GM06990 (cell line): ENCODE measurements at regions not wholly inside any gene's neighbourhood (a gene's known extent, or its start where the extent isn't known, plus 50 kb on each side); places are given as distances from the start of the nearest gene placed in this dataset.

Experiments used
- DNase-seq: peaks from one replicate; pipeline ENCODE4 v3.0.0-alpha.2; 2011; ENCODE audit not compliant: insufficient read length; ENCODE audit errors: extremely low read depth
- H3K27me3 ChIP-seq: replicated peaks from 2 replicates; pipeline ENCODE4 v1.6.0; 2011; ENCODE audit warnings: low read length; ENCODE audit not compliant: control insufficient read depth, insufficient read depth
- H3K36me3 ChIP-seq: 2 replicates; pipeline ENCODE4 v1.5.1; 2011; ENCODE audit warnings: low read length; ENCODE audit not compliant: control insufficient read depth, insufficient read depth
- H3K4me3 ChIP-seq: replicated peaks from 2 replicates; pipeline ENCODE4 v1.5.1; 2011; ENCODE audit warnings: low read depth, mild to moderate bottlenecking, control low read depth, low read length
- TF ChIP-seq, protein P1 (sequence below): IDR thresholded peaks from 2 replicates; pipeline ENCODE4 v1.5.1; 2011; ENCODE audit warnings: low read length, control low read depth, mild to moderate bottlenecking, inconsistent platforms; ENCODE audit not compliant: insufficient read depth, poor library complexity, severe bottlenecking

DNA sequence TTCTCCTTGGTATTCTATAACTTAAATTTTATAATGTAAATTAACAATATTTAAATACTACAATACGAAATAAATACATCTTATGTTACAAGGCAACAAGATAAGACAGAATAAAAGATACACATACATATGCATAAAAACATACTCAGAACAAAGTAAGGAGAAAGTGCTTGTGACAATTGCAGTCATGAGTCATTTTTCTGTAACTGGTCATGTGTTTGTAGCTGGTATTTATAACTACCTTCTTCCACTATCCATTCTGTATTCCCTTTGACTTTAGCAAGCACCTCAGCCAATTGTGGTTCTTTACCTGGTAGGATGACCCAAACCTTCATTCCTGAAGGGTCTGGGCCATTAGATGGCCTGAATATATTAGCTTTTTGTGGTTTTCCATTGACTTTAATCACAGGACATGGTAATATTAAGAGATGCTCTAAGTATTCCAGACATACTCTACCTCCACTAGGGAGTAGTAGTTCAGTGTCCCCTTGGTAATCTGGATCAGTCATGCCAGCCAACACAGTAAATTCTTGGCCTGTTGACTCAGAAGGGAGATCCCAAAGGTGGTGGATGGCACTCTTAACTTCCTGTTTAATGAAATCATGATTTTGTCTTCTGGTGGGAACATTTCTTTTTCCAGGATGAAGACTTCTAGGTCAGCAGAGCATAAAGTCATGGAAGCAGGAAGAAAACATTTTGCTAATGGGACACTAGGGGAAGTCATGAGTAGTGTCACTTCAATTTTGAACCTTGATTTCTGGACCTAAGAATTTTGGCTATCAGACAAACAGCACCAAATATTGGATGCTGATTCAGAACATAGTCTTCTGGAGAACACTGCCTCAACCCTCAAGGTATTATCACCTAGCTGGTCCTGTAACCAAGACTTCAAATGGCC lies 733.7 kb upstream of the IGFBP3 start:
- Histone ChIP-seq H3K4me3 (no peak overlapping the region), H3K27me3 (no peaks in the 10 kb centered on the region), H3K36me3 (no peaks in the 10 kb centered on the region)
- TF ChIP-seq, protein P1, sequence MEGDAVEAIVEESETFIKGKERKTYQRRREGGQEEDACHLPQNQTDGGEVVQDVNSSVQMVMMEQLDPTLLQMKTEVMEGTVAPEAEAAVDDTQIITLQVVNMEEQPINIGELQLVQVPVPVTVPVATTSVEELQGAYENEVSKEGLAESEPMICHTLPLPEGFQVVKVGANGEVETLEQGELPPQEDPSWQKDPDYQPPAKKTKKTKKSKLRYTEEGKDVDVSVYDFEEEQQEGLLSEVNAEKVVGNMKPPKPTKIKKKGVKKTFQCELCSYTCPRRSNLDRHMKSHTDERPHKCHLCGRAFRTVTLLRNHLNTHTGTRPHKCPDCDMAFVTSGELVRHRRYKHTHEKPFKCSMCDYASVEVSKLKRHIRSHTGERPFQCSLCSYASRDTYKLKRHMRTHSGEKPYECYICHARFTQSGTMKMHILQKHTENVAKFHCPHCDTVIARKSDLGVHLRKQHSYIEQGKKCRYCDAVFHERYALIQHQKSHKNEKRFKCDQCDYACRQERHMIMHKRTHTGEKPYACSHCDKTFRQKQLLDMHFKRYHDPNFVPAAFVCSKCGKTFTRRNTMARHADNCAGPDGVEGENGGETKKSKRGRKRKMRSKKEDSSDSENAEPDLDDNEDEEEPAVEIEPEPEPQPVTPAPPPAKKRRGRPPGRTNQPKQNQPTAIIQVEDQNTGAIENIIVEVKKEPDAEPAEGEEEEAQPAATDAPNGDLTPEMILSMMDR: no peak
- DNase-seq: no peak

DNA sequence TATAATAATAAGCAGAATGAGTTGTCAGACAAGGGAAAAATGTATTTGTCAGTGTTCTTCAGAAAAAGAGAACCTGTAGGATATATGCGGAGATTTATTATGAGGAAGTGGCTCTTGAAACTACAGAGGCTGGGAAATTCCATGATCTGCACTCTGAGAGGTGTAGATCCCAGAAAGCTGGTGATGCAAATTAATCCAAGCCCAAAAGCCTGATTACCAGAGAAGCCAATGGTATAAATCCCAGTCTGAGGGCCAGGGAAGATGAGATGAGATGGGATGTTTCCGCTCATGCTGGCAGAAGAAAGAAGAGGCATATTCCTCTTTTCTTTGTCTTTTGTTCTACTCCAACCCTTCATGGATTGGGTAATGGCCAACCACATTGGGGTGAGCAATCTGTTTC lies 732.8 kb upstream of the IGFBP3 start:
- DNase-seq: no peak
- Histone ChIP-seq H3K36me3 (no peaks in the 10 kb centered on the region), H3K27me3 (no peaks in the 10 kb centered on the region), H3K4me3 (no peak overlapping the region)
- TF ChIP-seq, protein P1: no peak

DNA sequence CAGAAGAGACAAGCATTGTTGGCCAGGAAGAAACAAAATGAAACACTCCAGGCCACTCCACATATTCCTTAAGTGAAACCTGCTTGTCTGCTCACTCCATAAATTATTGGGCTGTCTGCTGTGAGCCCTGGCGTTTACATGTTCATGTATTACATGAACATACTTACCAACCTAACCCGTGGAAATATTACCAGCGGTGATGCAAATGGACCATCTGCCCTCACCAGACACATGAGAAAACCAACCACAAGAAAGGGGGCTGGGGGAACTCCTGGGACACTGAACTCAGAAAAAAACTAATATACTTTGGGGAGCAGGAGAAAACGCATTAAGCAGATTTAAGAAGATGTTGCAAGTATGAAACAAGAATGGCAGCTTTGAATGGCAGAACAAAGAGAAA lies 731.2 kb upstream of the IGFBP3 start:
- TF ChIP-seq, protein P1: no peak
- DNase-seq: no peak
- no peaks in the 10 kb centered on the region for H3K36me3 ChIP-seq

DNA sequence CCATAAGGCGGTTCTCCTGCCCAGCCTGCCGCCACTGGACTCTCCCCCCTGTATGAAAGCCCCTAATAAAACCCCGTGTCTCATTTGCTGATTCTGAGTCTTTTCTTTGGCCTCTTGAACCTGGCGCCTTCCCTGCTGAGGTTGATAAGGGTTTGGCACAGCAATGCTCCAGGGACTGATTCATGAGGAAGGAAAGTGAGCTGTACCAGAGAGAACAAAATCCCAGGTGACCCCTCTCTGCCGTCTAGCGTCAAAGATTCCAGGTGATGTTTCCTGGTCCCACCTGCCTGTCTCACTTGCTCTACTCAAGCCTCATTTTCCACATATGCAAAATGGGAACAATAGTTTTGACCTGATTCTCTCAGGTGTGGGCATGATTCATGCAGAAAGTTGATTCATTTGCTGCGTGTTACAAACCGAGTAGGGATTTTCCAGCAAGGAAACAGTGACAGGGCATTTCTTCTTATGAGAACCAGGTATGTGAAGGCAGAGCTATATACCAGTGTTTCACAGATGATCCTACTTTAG lies 730.6 kb upstream of the IGFBP3 start:
- H3K4me3 ChIP-seq: no peak overlapping the region
- TF ChIP-seq, protein P1: no peak
- no peaks in the 10 kb centered on the region for H3K27me3 ChIP-seq
- no peak for DNase-seq
- no peaks in the 10 kb centered on the region for H3K36me3 ChIP-seq

More for the DNA sequence above, 731.2 kb upstream of the IGFBP3 start:
- Histone ChIP-seq H3K4me3 (no peak overlapping the region), H3K27me3 (no peaks in the 10 kb centered on the region)

DNA sequence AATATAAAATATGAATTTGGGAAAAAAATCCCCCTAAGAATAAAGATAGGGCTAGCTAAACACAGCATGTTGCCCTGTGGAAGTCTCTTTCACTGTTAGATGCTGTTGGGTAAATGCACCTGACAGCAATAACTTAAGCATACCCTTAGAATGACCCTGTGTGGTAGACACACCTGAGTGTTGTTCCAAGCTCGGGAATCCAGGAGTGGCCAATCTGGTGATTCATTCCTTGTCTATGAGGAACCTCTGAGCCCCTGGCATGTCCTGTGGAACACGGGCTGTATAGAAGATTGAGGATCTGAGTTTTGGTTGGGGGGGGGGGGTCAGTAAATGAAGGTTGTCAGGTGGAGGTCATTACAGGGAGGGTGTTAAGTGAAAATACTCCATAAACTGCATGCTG lies 730.0 kb upstream of the IGFBP3 start:
- Histone ChIP-seq H3K36me3 (no peaks in the 10 kb centered on the region), H3K27me3 (no peaks in the 10 kb centered on the region), H3K4me3 (no peak overlapping the region)
- DNase-seq: no peak
- TF ChIP-seq, protein P1: no peak
